Activated naive CD8-positive, alpha-beta T cell treated with anti-CD3 and anti-CD28 coated beads for 36 hours (primary cell): ENCODE measurements at regions not wholly inside any gene's neighbourhood (a gene's known extent, or its start where the extent isn't known, plus 50 kb on each side); places are given as distances from the start of the nearest gene placed in this dataset.

ENCODE experiments used
- DNase-seq: peaks from one replicate; pipeline ENCODE4 v3.0.0; 2021
- H3K27ac Mint-ChIP-seq: one replicate; pipeline ENCODE4 v1.8.0; 2022; ENCODE audit warnings: mild to moderate bottlenecking, moderate library complexity, mixed read lengths
- H3K27me3 Mint-ChIP-seq: one replicate; pipeline ENCODE4 v1.8.0; 2022; ENCODE audit warnings: mild to moderate bottlenecking, mixed read lengths
- H3K36me3 Mint-ChIP-seq: one replicate; pipeline ENCODE4 v1.8.0; 2021; ENCODE audit warnings: mild to moderate bottlenecking, mixed read lengths
- H3K4me1 Mint-ChIP-seq: one replicate; pipeline ENCODE4 v1.8.0; 2021; ENCODE audit warnings: mixed read lengths
- H3K4me3 Mint-ChIP-seq: one replicate; pipeline ENCODE4 v1.8.0; 2022; ENCODE audit warnings: mild to moderate bottlenecking, moderate library complexity, mixed read lengths
- H3K9me3 Mint-ChIP-seq: one replicate; pipeline ENCODE4 v1.8.0; 2022; ENCODE audit warnings: mixed read lengths

DNA sequence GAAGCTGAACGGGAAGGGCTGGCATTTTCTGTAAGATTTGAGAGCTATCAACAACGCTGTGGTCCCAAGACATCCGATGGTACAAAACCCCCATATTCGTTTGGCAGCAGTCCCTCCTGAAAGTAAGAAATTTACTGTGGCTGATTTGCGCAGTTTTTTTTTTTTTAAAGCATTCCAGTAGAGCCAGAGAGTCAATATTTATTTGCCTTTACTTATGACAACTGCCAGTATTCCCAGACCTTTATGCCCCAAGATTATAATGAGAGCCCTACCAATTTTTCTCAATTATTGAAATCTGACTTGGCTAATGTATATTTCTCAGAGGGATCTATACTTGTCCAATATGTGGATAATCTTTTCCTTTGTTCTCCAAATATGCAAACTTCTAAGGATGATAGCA, 157.5 kb upstream of the SPIN4 start:
- no peak for DNase-seq
- Mint-ChIP-seq H3K4me1 (peaks cover 7% of the 10 kb centered on the region), H3K27me3 (no peaks in the 10 kb centered on the region), H3K27ac (no peak overlapping the region), H3K4me3 (no peak overlapping the region), H3K9me3 (no peaks in the 10 kb centered on the region), H3K36me3 (peaks cover 4% of the 10 kb centered on the region)

DNA sequence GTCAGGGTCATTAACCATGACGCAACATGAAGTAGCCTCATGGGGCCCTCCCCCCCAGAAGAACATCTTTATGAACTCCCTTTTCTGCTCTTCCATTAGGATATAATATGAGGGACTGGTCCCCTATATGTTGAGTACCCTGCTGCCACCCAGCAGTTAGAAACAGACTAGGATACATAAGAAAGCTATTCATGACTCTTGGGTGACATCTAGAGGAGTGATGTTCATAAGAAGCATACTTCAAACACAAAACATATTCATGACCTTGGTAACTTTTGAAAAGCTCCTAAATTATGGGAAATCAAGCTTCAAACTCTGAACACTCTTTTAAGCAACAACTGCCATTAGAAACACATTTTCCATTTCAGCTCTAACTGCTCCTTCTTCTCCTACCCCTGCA, 155.2 kb upstream of the SPIN4 start:
- no peak for DNase-seq
- no peak overlapping the region for H3K4me3 Mint-ChIP-seq
- H3K36me3 Mint-ChIP-seq, result peaks cover 4% of the 10 kb centered on the region
- no peaks in the 10 kb centered on the region for H3K9me3 Mint-ChIP-seq
- H3K4me1 Mint-ChIP-seq, result peaks cover 7% of the 10 kb centered on the region
- H3K27me3 Mint-ChIP-seq, result no peaks in the 10 kb centered on the region
- no peak overlapping the region for H3K27ac Mint-ChIP-seq

GRCh38 chrX:63503541-63503940, 152.4 kb upstream of the SPIN4 start:
- H3K27ac Mint-ChIP-seq, result no peak overlapping the region

GRCh38 chrX:63488546-63489373, 137.6 kb upstream of the SPIN4 start:
- no peaks in the 10 kb centered on the region for H3K27me3 Mint-ChIP-seq
- H3K27ac Mint-ChIP-seq, result no peak overlapping the region
- DNase-seq, result no peak
- H3K4me3 Mint-ChIP-seq, result no peak overlapping the region
- peaks cover 13% of the 10 kb centered on the region for H3K9me3 Mint-ChIP-seq
- no peaks in the 10 kb centered on the region for H3K4me1 Mint-ChIP-seq
- H3K36me3 Mint-ChIP-seq, result peaks cover 47% of the 10 kb centered on the region

More at GRCh38 chrX:63503541-63503940, 152.4 kb upstream of the SPIN4 start:
- H3K4me1 Mint-ChIP-seq, result peaks cover 4% of the 10 kb centered on the region
- peaks cover 14% of the 10 kb centered on the region for H3K36me3 Mint-ChIP-seq
- peaks cover 5% of the 10 kb centered on the region for H3K9me3 Mint-ChIP-seq
- no peak overlapping the region for H3K4me3 Mint-ChIP-seq
- H3K27me3 Mint-ChIP-seq, result no peaks in the 10 kb centered on the region
- no peak for DNase-seq

DNA sequence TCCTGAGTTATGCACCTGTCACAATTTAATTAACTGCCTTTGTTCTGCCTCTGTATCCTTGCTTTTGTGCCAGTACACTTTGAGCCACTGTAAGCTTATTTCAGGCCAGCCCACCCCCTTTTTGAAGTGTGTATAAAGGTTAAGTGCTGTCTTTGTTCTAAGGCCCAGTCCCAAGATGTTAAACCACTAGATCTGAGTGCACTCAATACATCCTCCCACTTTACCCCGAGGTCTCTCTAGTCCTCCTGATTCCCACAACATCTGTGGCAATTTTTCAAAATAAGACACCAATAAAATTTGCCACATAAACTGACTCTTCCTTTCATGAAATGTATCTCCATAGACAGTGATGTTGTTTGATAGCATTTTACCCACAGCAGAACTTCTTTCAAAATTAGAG, 124.1 kb upstream of the SPIN4 start:
- H3K36me3 Mint-ChIP-seq, result peaks cover 55% of the 10 kb centered on the region
- H3K4me1 Mint-ChIP-seq, result no peaks in the 10 kb centered on the region
- peaks cover 27% of the 10 kb centered on the region for H3K9me3 Mint-ChIP-seq
- no peaks in the 10 kb centered on the region for H3K27me3 Mint-ChIP-seq
- H3K4me3 Mint-ChIP-seq, result no peak overlapping the region
- no peak for DNase-seq
- no peak overlapping the region for H3K27ac Mint-ChIP-seq

DNA sequence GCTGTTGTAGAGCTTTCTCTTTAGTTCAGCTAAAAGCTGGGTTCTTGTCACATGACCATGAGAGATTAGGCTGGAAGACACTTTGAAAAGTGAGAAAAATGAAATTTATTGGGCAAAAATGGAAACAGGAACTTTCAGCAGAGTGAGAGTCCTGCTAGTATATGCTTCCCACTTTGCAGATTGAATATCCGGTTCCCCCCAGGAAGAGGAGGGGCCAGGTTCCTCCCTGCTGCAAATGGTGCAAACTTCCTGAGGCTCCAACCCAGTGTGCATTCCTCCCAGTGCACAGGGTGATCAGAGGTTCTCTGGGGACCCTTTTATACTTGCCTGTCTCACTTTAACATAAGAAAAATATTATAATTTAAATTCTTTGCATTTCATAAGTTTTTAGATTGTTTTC, 119.9 kb upstream of the SPIN4 start:
- H3K27me3 Mint-ChIP-seq, result no peaks in the 10 kb centered on the region
- H3K4me3 Mint-ChIP-seq, result no peak overlapping the region
- H3K27ac Mint-ChIP-seq, result no peak overlapping the region
- H3K36me3 Mint-ChIP-seq, result peaks cover 37% of the 10 kb centered on the region
- DNase-seq, result no peak
- H3K9me3 Mint-ChIP-seq, result peaks cover 15% of the 10 kb centered on the region
- no peaks in the 10 kb centered on the region for H3K4me1 Mint-ChIP-seq

DNA sequence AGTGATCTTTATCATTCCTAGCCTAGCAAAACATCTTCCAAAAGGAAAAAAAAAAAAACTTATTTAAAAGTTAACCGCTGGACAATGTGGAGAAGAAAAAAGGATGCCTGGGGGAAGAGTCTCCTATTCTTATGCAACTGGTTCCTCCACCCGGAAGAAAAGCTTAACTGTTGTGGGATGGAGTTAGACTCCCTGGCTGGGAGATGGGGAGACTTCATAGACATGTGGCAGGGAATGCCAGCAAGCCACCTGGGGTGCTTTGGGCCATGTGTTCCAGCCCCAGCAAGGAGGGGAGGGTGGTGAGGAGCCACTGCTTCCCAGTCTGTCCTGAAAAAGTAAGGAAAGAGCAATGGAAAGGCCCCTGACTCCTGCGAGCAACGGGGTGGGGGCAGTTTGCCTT, 119.4 kb upstream of the SPIN4 start:
- Mint-ChIP-seq H3K27me3 (no peaks in the 10 kb centered on the region), H3K9me3 (peaks cover 10% of the 10 kb centered on the region), H3K36me3 (peaks cover 37% of the 10 kb centered on the region), H3K4me3 (no peak overlapping the region), H3K4me1 (no peaks in the 10 kb centered on the region), H3K27ac (no peak overlapping the region)
- DNase-seq, result no peak

- Mint-ChIP-seq H3K36me3 (peaks cover 46% of the 10 kb centered on the region), H3K27me3 (no peaks in the 10 kb centered on the region), H3K4me1 (no peaks in the 10 kb centered on the region)
Observed at GRCh38 chrX:63466690-63467089, 115.6 kb upstream of the SPIN4 start.

GRCh38 chrX:63458981-63459380, 107.8 kb upstream of the SPIN4 start:
- Mint-ChIP-seq H3K27ac (no peak overlapping the region), H3K4me1 (no peaks in the 10 kb centered on the region), H3K36me3 (peaks cover 43% of the 10 kb centered on the region), H3K9me3 (peaks cover 14% of the 10 kb centered on the region), H3K4me3 (no peak overlapping the region), H3K27me3 (no peaks in the 10 kb centered on the region)
- no peak for DNase-seq

More at GRCh38 chrX:63466690-63467089, 115.6 kb upstream of the SPIN4 start:
- Mint-ChIP-seq H3K4me3 (no peak overlapping the region), H3K9me3 (peaks cover 9% of the 10 kb centered on the region), H3K27ac (no peak overlapping the region)
- DNase-seq, result no peak

- H3K27ac Mint-ChIP-seq, result no peak overlapping the region
- DNase-seq, result no peak
- H3K4me3 Mint-ChIP-seq, result no peak overlapping the region
- H3K27me3 Mint-ChIP-seq, result no peaks in the 10 kb centered on the region
- H3K4me1 Mint-ChIP-seq, result no peaks in the 10 kb centered on the region
- peaks cover 28% of the 10 kb centered on the region for H3K9me3 Mint-ChIP-seq
- H3K36me3 Mint-ChIP-seq, result peaks cover 60% of the 10 kb centered on the region
Observed at GRCh38 chrX:63453571-63453970, 102.4 kb upstream of the SPIN4 start.

DNA sequence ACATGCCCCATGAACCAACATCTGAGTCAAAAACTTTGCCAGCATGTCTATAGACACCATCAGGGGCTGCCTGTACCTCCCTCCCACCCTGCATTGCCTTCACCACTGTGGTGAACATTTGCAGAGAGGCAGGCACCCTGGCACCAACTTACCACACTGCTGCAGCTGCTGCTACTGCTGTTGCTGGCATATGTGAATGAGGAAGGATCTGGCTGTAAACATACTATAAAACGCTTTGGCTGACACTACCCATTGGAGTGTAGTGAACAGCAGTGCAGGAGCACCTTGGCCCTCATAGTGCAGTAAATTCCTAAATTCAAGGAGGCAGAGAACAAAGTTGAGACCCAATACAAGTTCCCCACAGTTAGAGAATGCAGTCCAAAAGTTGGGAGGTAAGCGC, 90.6 kb upstream of the SPIN4 start:
- Mint-ChIP-seq H3K4me1 (no peaks in the 10 kb centered on the region), H3K9me3 (peaks cover 11% of the 10 kb centered on the region), H3K4me3 (no peak overlapping the region), H3K36me3 (peaks cover 38% of the 10 kb centered on the region), H3K27ac (no peak overlapping the region), H3K27me3 (no peaks in the 10 kb centered on the region)
- DNase-seq, result no peak

DNA sequence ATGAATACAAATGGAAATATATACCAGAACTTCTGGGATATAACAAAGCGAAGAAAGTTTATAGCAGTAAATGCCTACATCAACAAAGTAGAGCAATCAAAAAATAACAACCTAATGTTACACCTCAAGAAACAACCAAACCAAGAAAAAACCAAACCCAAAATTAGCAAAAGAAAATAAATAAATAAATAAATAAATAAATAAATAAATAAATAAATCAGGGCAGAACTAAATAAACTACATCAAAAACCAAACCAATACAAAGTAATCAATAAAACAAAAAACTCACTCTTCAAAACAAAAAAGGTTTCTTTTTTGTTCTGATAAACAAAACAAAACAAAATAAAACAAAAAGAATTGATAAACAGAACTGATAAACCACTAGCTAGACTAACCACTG, 88.4 kb upstream of the SPIN4 start:
- Mint-ChIP-seq H3K27ac (no peak overlapping the region), H3K4me3 (no peak overlapping the region), H3K4me1 (no peaks in the 10 kb centered on the region), H3K9me3 (peaks cover 11% of the 10 kb centered on the region), H3K36me3 (peaks cover 40% of the 10 kb centered on the region), H3K27me3 (no peaks in the 10 kb centered on the region)
- no peak for DNase-seq

- no peak for DNase-seq
- no peak overlapping the region for H3K27ac Mint-ChIP-seq
- H3K27me3 Mint-ChIP-seq, result no peaks in the 10 kb centered on the region
- H3K9me3 Mint-ChIP-seq, result peaks cover 9% of the 10 kb centered on the region
- peaks cover 37% of the 10 kb centered on the region for H3K36me3 Mint-ChIP-seq
- no peak overlapping the region for H3K4me3 Mint-ChIP-seq
- H3K4me1 Mint-ChIP-seq, result no peaks in the 10 kb centered on the region
Observed at GRCh38 chrX:63436865-63437264, 85.7 kb upstream of the SPIN4 start.

DNA sequence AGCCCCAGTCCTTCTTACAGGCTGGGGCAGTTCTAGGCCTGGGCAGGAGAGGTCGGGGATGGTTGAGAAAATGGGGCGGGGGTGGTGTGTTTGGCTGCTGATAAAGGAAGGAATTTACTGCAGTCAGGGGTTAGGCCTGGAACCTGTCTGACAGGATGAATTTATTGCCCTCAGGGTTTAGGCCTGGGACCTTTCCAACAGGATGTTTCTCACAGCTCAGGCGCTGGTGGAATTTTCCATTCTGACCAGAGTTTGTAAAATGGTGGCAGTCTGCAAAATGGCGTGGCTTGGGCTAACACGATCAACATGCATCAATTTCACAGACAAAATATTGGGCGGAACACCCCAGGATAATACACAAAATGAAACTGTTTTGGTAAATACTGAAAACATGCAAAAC, 83.5 kb upstream of the SPIN4 start:
- Mint-ChIP-seq H3K36me3 (peaks cover 24% of the 10 kb centered on the region), H3K27ac (no peak overlapping the region), H3K4me3 (no peak overlapping the region), H3K9me3 (peaks cover 6% of the 10 kb centered on the region), H3K4me1 (no peaks in the 10 kb centered on the region), H3K27me3 (no peaks in the 10 kb centered on the region)
- no peak for DNase-seq

- H3K4me1 Mint-ChIP-seq, result no peaks in the 10 kb centered on the region
- H3K9me3 Mint-ChIP-seq, result peaks cover 6% of the 10 kb centered on the region
- H3K27me3 Mint-ChIP-seq, result no peaks in the 10 kb centered on the region
- H3K4me3 Mint-ChIP-seq, result no peak overlapping the region
- no peak for DNase-seq
- peaks cover 20% of the 10 kb centered on the region for H3K36me3 Mint-ChIP-seq
- H3K27ac Mint-ChIP-seq, result no peak overlapping the region
Observed at GRCh38 chrX:63434206-63434605, 83.1 kb upstream of the SPIN4 start.

DNA sequence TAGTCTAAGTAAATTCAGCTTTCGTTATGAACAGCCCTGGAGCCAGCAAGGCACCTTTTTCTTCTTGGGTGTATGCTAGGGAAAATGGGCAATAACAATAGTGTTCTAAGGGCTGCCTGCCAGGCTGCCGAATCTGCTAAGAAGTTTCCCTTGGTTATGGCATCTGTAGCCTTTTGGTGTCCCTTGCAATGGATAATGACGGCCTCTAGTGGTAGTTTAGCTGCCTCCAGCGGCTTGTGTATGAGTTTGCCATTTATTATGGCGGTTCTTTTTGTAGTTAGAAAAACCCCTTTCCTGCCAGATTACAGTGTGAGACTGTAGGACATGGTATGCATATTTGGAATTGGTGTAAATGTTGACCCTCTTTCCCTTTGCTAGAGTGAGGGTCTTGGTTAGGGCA, 78.9 kb upstream of the SPIN4 start:
- peaks cover 2% of the 10 kb centered on the region for H3K9me3 Mint-ChIP-seq
- no peak for DNase-seq

More for the DNA sequence above, 78.9 kb upstream of the SPIN4 start:
- no peaks in the 10 kb centered on the region for H3K27me3 Mint-ChIP-seq
- H3K27ac Mint-ChIP-seq, result no peak overlapping the region
- no peaks in the 10 kb centered on the region for H3K4me1 Mint-ChIP-seq
- peaks cover 13% of the 10 kb centered on the region for H3K36me3 Mint-ChIP-seq
- H3K4me3 Mint-ChIP-seq, result no peak overlapping the region
